A673 (cell line): ENCODE measurements at regions not wholly inside any gene's neighbourhood (a gene's known extent, or its start where the extent isn't known, plus 50 kb on each side); places are given as distances from the start of the nearest gene placed in this dataset.

Experiments used
- CTCF ChIP-seq: fragments of 300-800, 200-600 bp; sonication (generic); conservative IDR thresholded peaks from 2 replicates; pipeline ENCODE4 v1.5.1; 2017; ENCODE audit warnings: low read depth, mild to moderate bottlenecking, antibody characterized with exemption, low read length, moderate library complexity, mixed read lengths
- EZH2 ChIP-seq: fragments of 200-600 bp; sonication (generic); IDR thresholded peaks from 2 replicates; pipeline ENCODE4 v1.6.1; 2017; ENCODE audit warnings: borderline replicate concordance, low read depth, mild to moderate bottlenecking, mixed read lengths, antibody characterized with exemption, low read length; ENCODE audit not compliant: poor library complexity, severe bottlenecking

DNA sequence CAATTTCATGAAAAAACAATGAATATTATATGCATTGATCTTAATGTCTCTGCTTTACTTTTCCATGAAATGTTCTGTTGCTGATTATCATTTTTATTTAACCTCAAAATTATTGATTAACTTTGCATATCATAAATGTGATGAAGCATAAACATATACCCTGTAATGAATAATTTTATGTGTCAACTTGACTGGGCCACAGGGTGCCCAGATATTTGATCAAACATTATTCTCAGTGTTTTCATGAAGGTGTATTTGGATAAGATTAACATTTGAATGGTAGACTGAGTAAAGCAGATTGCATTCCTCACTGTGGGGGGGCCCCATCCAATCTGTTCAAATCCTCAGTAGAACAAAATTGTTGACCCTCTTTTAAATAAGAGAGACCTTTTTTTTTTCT is 265.2 kb downstream of the CENPW start:
- TF ChIP-seq CTCF (no peak), EZH2 (no peak)
